ENCODE measurements at regions not wholly inside any gene's neighbourhood (a gene's known extent, or its start where the extent isn't known, plus 50 kb on each side); places are given as distances from the start of the nearest gene placed in this dataset.

DNA sequence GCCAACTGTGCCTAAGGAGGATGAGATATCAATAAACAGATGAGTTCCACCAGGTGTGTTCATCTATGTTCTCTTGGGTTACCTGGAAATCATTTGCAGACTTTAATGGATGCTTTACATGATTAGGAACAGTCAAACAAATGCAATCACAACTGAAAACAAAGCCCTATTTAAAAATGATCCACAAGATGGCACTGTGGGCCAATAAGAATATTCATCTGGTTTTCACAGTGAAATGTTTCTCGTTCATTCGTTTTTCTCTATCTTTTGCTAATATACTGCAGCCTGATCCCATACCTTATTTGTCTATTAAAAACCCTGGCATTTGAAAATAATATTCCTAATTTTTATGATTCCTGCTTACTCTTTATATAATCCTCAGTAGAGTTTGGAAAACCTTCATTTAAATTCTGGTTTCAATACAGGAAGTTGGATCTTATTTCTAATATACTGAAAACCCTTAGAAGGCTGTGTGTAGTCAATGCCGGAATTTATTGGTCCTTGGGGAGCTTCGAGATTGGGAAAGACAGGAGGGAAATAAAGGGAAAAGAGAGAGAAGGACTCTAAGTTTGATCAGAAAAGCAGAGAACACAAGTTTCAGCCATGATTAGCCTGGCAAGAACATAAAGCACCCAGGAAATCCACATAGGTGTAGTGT, 63.8 kb upstream of the TAPT1 start:
- no peak overlapping the region for H3K4me3 ChIP-seq (ENCODE audit: low read length)
- peak; percentile 40 for DNase-seq (ENCODE audit: low read depth)
- TF ChIP-seq, protein P1, sequence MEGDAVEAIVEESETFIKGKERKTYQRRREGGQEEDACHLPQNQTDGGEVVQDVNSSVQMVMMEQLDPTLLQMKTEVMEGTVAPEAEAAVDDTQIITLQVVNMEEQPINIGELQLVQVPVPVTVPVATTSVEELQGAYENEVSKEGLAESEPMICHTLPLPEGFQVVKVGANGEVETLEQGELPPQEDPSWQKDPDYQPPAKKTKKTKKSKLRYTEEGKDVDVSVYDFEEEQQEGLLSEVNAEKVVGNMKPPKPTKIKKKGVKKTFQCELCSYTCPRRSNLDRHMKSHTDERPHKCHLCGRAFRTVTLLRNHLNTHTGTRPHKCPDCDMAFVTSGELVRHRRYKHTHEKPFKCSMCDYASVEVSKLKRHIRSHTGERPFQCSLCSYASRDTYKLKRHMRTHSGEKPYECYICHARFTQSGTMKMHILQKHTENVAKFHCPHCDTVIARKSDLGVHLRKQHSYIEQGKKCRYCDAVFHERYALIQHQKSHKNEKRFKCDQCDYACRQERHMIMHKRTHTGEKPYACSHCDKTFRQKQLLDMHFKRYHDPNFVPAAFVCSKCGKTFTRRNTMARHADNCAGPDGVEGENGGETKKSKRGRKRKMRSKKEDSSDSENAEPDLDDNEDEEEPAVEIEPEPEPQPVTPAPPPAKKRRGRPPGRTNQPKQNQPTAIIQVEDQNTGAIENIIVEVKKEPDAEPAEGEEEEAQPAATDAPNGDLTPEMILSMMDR (conservative IDR thresholded peaks at IDR 0.05; ENCODE audit: low read length), result peak; percentile 73

DNA sequence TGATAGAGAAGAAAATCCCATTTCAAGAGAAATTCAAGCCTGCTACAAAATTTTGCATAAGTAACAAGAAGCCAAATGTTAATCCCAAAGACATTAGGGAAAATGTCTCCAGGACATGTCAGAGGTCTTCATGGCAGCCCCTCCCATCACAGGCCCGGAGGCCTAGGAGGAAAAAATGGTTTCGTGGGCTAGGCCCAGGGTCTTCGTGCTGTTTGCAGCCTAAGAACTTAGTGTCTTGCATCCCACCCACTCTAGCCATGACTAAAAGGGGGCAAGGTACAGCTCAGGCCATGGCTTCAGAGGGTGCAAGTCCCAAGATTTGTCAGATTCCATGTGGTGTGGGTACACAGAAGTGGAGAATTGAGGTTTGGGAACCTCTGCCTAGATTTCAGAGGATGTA, 57.8 kb upstream of the TAPT1 start:
- TF ChIP-seq, protein P1 (conservative IDR thresholded peaks at IDR 0.05; ENCODE audit: low read length), result no peak
- DNase-seq (ENCODE audit: low read depth), result no peak
- H3K4me3 ChIP-seq (ENCODE audit: low read length), result no peak overlapping the region

DNA sequence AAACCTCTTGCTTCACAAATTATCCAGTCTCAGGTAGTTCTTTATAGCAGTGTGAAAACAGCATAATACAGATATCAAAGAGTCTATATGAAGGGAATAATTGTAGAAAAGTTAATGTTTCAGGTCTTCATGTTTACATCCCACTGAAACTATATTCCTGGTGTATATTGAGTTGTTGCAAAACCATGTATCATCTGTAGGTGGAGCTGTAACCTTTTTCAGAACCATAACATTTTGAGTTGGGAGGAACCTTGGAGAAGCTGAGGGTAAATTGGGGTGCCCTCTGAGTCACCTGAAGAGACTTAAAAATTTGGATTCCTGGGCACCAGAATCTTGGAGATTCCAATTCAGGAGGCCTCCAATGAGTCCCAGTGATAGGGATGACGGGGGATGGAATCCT, 51.9 kb upstream of the TAPT1 start:
- TF ChIP-seq, protein P1 (conservative IDR thresholded peaks at IDR 0.05; ENCODE audit: low read length), result peak; percentile 34
- DNase-seq (ENCODE audit: low read depth), result no peak
- no peak overlapping the region for H3K4me3 ChIP-seq (ENCODE audit: low read length)
